ENCODE measurements at regions not wholly inside any gene's neighbourhood (a gene's known extent, or its start where the extent isn't known, plus 50 kb on each side); places are given as distances from the start of the nearest gene placed in this dataset.

DNA sequence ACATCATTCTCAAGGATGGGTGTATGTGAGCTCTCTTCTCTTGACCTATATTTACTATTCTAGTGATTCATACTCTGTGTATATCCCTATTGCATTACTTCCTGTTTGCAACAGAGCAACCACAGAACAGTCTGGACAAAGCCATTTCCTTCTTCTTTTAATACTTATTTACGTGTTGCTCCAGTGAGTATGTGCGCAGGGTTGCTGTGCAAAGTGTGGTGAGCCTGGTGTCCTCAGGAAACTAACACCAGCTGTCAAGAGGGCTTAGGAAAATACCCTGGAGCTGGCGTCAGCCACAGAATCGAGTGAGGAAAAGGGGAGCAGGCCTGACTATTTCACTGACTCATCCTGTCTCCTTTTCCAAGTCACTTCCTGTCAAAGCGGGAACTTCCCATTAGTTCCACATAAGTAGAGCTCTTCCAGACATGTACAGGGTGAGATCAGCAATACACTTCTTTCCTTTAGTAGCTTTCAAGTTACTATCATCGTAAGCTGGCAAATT is 214.1 kb upstream of the COPS8 start:
- DNase-seq (ENCODE audit: low read depth): no peak

DNA sequence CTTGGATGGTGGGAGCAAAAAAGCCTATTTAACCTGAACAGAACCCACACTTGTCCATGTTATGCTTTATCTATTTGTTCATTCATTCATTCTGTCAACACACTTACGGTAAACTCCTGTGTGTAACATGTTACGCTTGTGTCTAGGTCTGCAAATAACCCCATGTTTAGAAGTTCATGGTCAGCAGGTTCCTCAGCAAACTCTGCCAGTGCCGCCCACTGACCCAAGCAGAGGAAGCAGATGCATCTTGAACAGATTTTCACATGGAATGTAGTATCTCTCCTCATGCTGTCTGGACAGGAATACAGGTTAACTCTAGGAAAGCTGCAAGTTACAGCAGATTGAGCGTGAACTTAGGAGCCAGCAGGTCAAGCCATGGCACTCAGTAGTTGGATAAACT is 213.7 kb upstream of the COPS8 start:
- DNase-seq (ENCODE audit: low read depth): no peak

DNA sequence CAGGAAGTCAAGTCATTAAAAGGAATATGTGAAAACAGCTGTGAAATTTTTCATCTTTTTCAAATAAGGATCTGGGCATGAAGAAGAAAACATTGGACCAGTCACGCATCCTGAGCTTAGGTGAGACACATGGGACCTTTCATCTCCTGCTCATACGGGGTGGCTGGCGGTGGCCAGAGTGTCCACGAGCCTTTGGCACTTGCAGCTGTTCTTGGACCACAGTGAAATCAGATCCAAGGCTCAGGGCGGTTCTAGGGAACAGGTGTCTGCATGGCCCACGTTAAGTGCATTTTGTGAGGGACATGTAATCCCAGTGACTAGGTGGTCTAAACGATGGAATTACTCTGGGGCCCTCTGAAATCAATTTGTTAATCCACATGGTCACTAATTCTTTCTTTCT is 212.7 kb upstream of the COPS8 start:
- DNase-seq (ENCODE audit: low read depth): no peak

DNA sequence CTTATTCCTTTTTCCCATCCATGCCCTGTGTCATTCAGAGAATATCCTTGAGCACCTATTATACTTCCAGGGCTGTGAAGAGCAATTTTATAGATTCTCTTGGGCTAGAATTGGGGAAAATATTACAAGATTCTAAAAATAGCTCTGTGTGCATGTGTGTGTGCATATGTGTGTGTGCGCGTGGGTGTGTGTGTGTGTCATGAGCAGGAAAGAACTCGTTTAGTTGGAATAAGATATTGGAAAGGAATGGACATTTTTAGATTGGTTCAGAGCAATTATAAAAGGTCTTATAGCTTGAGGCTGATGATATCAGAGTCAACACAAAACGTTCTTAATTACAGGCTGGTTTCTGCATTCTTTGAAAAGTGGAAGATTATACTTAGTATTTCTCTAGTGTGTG is 212.1 kb upstream of the COPS8 start:
- DNase-seq (ENCODE audit: low read depth): no peak

DNA sequence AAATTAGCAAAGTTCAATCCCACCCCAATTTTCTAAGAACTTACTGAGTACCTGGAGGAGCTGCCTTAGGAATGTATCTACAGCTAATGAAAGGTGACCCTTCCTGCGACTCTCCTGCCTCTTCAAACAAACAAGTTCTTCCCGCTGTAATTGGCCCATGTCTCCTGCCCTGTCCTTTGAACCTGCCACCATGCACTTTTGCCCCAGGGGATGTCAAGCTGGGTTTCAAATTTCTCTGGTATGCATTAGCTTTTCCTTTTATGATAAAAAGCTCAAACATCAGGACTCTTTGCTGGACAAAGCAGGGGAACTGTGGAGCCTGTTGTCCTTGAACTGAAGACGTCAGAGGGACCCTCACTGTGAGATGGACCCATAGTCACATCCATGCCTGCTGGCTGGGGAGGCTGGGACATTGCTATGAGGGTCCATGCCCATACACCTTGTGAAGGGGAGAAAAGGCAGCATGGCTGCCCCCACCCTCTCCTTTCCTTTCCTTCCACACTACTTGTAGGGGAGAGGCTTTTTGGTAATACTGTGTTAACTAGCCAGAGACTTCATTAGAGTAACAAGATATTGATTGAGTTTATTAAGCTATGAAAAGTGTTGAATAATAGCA is 210.7 kb upstream of the COPS8 start:
- no peak for DNase-seq (ENCODE audit: low read depth)

DNA sequence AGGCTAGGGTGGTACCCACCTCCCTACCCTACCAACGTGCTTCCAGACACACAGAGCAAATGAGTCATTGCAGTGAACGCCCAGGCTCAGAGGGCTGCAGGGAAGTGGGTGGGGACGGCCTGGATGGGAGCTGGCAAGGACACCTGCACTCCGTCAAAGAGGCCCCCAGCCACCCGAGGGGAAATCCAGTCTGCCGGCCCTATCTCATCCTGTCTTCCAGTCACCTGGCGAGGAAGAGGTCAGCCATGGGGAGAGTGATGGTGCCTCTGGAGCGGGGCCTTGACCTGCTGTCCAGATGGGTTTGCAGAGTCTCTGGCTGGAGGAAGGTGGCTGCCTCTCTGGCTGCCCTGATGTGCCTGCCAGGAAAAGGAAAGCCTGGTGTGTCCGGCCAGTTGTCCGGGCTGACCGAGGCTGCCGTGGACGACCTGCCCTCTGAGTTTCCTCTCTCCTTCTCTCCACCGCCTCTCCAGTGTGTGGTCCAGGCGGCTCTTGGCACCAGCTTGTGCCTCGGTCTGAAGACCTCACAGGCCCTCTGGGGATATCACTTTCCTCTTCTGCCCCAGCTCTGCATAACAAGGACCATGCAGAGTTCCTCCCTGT is 209.7 kb upstream of the COPS8 start:
- DNase-seq (ENCODE audit: low read depth): no peak

DNA sequence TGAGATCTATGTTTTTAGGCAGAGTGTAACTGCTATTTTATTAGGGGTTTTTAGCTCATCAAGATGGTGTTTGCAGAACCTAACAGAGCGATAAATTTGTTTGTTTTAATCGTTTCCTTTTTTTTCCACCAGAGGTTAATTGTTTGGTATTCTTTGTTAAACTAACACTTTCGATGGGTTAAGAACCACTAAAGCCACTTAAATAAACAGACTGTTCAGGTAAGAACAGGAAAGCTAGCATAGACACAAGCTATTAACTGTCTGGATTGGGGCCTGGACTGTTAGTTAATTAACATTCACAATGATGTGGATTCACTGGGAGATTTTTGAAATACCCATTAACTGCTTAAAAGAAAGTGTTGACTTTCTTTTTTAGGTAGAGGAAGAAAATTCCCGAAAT is 209.0 kb upstream of the COPS8 start:
- no peak for DNase-seq (ENCODE audit: low read depth)

DNA sequence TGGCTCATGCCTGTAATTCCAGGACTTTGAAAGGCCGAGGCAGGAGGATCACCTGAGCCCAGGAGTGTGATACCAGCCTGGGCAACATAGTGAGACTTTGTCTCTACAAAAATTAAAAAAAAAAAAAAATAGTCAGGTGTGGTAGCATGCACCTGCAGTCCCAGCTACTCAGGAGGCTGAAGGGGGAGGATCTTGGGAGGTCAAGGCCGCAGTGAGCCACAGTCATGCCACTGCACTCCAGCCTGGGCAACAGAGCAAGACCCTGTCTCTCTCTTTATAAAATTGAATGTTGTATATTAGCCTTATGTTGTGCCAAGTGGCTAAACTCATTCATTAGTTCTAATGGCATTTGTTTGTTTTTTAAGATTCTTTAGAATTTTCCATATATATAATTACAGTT is 207.7 kb upstream of the COPS8 start:
- DNase-seq (ENCODE audit: low read depth): no peak

DNA sequence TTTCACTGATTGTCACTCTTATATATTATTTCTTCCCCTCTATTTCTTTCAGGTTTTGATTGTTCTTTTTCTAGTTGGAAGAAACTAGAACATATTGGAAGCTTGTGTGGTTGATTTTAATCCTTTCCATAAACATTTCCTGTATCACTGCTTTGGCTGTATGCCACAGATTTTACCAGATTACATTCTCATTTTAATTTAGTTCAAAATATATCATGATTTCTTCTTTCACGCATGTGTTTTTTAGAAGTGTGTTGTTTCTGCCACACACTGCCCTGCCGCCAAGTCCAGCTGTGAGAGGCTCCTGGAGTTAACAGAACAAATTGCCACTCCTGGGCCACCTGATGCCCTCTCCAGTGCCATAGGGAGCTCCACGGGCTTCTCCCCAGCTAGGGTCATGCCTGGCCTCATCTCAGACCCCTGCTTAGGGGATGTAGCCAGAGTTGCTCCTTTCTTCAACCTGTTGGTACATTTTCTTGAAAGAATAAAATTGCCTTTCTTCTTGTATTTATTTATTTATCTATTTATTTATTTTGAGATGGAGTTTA is 206.2 kb upstream of the COPS8 start:
- DNase-seq (ENCODE audit: low read depth): no peak

DNA sequence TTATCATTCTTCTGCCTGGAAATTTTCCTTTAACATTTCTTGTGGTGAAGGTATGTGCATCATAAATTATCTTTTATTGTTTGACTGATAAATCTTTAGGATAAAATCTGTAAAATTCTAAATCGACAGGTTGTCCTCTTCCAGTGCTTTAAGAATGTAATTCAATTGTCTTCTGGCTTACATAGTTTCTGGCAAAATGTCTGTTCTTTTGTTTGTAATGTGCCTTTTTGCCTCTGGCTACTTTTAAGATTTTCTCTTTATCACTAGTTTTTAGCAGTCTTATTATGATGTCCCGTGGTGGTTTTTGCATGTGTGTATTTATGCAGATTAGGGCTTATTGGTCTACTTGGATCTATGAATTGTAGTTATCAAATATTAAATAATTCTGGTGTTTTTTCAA is 203.6 kb upstream of the COPS8 start:
- no peak for DNase-seq (ENCODE audit: low read depth)

DNA sequence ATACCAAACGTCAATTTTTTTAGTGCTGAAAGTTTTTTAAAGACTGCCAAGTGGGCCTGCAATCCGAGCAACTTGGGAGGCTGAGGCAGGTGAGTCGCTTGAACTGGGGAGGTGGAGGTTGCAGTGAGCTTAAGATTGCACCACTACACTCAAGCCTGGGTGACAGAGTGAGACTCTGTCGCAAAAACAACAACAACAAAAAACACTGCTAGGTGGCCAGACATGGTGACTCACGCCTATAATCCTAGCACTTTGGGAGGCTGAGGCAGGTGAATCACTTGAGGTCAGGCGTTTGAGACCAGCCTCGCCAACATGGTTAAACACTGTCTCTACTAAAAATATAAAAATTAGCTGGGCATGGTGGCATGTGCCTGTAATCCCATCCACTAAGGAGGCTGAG is 202.8 kb upstream of the COPS8 start:
- no peak for DNase-seq (ENCODE audit: low read depth)

DNA sequence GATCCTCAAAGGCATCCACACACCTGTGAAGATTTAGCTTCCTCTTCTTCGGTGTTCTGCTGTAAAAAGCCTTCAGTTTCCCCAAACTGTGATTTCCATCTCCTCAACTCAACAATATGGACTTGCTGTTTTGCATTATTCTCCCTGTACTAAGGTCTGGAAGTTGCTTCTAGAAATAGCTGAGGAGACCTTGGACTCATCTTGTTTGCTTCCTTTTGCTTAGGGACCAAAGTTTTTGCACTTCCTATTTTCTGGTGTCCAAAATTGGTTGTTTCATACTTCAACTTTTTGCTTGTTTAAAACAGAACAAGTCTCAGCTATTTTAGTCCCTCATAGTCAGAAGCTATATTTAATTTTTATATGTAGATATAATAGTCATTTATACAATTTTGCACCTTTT is 201.9 kb upstream of the COPS8 start:
- DNase-seq (ENCODE audit: low read depth): no peak

DNA sequence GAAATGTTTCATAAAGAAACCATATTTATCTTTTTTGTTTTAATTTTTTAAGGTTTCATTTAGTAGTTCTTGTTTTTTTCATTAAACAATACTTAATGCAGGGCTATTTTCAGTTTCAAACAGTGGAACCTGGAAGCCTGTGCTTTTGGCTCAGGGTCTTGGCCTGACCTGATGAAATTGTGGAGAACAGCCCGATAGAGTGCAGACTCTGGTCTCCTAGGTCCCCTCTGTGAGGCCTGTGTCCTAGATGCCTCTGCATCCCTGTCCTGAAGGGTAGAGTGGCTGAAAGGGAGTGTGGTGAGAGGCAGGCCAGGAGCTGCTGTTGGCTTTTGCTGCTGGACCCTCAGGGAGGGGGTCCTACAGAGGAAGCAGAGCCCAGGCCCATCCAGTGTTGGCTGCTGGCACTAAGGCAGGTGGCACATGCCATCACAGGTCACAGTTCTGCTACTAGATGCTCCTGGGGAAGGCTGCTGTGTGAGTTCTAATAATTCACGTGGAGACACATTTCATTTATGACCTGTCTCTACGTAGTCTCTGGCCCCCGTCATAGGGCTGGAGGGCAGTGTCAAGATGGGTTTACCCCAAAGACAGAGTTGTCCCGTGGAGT is 201.0 kb upstream of the COPS8 start:
- no peak for DNase-seq (ENCODE audit: low read depth)

DNA sequence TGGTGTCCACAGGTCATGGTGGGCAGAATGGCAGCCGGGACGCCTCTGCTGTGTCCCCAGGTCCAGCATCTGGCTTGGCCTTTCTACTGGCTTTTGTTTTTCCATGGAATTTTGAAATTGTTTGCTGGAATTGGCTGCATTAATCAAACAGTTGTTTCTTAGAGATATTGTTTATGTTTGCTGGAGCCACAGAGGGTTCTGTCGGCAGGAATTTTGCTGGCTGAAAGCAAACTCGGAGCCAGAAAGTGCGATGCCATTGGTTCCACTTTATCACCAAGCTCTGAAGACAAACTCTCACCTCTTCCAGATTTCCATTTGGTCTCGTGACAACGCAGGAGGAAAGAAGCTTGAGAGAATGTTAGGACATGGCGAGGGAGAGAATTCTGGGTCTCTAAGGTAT is 199.2 kb upstream of the COPS8 start:
- DNase-seq (ENCODE audit: low read depth): no peak

DNA sequence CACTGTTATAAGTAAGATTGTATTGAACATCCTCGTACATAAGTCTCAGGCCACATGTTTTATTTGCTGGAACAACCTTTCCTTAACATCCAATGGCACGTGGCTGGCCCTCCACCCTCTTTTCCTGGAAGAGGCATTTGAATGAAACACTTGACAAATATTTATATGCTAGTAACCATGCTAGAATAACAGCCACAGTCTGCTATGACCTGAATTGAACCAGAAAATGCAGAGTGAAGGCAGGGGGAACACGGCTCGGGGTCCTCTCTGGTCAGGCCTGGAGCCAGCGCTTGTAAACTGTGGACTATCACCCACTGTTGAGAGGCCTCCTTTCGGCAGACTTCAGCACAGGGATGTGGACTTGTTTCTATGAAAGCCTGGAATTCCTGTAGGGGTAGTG is 198.2 kb upstream of the COPS8 start:
- DNase-seq (ENCODE audit: low read depth): no peak

DNA sequence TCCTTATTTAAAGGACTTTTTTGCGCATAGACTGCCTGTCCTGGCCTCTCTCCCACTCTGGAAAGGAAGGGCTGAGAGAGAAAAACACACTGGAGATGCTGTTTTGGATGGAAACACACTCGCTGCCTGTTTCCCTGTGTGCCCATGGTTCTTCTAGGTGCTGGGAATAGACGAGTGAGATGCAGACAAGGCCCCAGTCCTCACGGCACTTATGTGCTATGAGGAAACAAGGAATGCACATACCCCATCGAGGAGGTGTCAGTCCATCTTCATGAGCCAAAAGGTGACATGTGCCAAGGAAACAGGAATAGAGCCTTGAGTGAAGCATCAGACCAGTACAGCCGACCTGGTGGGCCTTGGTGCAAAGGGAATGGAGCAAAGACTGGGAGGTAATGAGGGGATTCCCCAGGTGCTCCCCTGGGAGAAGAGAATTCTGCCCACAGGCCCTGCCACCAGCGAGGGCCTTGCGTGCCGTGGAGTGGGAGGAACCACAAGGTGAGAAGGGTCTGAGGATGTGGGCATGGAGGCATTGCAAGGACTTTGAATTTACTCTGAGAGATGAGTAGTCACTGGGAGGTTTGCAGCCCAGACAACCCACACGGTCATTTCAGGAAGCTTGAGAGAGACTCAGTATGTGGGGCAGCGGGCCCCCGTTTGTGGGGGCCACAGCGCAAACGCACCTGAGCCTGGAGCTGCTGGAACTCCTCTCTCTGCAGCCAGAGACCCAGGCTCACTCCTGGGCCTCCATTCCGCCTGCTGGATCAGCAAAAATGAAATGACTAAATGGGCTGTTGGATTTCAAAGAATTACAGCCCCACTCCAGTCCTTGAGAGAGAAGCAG is 197.5 kb upstream of the COPS8 start:
- DNase-seq (ENCODE audit: low read depth): no peak

DNA sequence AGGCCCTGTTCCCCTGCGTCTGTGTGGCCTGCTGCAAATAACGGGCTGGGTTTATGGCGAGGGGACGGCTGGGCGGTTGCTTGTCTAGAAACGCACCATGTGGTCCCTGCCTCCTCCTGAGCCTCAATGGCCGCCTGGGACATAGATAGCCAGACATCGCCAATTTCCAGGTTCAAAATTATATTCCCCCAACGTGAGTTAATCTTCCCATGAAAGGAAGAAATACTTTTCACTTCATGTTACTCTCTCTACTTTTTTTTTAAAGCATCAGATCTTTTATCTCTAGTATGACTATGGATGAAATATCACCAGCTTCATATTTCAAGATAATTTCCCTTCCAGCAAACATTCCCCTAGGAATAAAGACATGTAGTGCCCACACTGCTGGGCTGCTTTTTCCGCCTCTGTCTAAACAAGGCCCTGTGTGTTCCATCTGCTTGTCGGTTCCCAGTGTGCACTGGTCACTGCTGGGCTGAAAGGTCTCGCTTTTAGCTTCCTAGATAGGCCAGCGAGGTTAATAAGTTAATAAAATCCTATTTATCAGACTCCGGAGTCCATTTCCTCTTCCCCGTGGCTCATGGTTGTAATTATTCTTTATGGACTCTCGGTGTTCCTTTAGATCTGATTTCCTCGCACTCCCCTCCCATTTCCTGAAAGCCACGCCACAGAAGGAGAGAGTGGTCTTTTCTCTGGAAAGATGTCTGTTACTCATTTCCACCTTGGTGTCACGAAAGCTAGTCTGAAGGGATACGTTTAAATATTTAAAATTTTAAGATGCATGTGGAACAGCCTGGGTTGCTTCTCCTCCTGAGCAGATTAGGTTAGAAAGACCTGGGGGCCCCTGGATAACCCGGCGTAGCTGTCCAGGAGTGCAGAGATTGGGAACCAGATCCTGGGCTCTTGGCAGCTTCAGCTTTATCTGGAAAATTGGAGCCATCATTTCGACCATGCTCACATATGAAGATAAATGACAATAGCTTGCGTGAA is 196.6 kb upstream of the COPS8 start:
- no peak for DNase-seq (ENCODE audit: low read depth)

DNA sequence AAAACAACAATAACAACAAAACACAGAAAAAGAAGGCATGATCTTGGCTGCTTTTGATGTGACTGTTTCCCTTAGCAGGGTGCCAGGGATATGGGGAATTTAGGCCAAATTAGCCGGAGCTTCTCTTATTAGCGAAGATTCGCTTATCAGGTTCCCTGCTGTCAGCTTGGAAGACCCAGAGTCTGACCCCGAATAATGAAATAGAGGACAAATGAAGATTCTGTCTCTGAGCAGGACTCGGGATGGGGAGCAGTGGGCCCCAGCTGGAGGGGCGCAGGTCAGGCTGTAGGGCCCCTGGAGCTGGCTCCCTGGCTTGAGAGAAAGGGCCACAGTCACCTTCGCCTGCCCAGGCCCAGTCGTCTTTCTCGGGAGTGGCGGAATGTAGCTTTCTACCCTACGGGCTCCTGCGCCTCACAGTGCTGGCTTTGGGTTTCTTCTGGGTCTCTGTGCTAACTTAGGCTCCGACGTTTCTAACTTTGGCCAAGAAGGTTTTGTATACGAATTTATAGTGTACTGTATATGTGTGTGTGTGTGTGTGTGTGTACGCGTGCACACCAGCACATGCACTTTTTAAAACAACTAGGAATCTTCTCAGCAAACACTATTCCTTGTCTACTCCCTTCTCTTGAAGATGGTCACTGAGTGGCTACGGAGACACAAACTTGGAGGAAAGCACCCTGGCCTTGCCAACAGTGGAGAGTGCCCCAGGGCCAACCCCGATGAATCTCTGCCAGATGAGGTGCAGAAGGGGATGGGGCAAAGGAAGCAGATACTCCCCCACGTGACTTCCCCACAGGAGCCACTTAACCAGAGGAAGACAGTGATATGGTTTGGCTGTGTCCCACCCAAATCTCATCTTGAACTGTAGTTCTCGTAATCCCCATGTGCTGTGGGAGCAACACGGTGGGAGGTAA is 195.6 kb upstream of the COPS8 start:
- no peak for DNase-seq (ENCODE audit: low read depth)

DNA sequence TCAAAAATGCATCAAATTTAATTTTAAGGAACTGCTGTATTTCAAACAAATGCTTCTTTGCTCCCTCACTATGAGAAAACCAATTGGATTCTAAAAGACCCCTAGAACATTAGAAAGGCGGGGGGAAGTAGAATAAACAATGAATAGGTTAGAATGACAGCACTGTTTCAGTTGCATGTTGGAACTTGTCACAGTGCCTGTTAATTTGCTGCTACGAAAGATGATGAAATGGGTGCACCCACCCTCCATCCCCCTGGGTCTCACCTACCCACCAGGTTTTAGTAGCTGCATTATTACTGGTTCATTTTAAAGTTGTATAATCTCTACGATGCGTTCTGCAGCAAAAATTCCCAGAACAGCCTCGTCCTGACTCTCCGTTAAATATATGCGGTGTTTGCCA is 193.0 kb upstream of the COPS8 start:
- no peak for DNase-seq (ENCODE audit: low read depth)

DNA sequence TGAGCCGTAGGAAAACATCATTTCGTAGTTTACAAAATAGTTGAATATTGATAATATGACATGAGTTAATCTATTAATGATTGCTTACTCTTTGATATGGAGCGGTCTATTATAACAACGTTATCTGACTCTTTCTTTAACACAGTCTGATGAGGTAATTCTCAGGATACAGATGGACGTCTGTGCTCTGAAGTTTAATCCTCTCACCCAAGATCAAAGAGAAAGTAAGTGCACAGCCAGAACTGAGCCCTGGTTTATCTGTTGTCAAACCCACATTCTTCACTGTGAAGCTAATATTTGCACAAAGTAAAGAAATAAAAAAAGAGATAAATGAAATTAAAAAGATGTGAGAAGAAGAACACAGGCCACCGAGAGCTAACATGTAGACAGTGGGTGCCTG is 190.9 kb upstream of the COPS8 start:
- no peak for DNase-seq (ENCODE audit: low read depth)
